Tibial nerve (tissue), 4 donors: ENCODE measurements at regions not wholly inside any gene's neighbourhood (a gene's known extent, or its start where the extent isn't known, plus 50 kb on each side); places are given as distances from the start of the nearest gene placed in this dataset.

ENCODE experiments used
- DNase-seq, 2 donors: peaks; one replicate each; pipeline ENCODE4 v3.0.0-alpha.2; 2019; ENCODE audit warnings: low spot score in 2 of 2
- H3K27ac ChIP-seq, 4 donors: fragments of 200-600 bp; sonication (generic) in 3 of 4; one replicate each; pipeline ENCODE4 v1.5.1; 2017 to 2019; ENCODE audit warnings: mild to moderate bottlenecking in 1 of 4
- H3K27me3 ChIP-seq, 2 donors: fragments of 200-600 bp; sonication (generic) in 1 of 2; one replicate each; pipeline versions ENCODE4 v1.5.1 to v1.6.0; 2017 to 2019
- H3K36me3 ChIP-seq, 3 donors: fragments of 200-600 bp; sonication (generic); one replicate each; pipeline ENCODE4 v1.5.1; 2018 to 2019
- H3K4me1 ChIP-seq, 4 donors: fragments of 200-600 bp; sonication (generic) in 3 of 4; one replicate each; pipeline ENCODE4 v1.5.1; 2017 to 2019
- H3K4me3 ChIP-seq, 4 donors: fragments of 200-600 bp; sonication (generic) in 3 of 4; one replicate each; pipeline ENCODE4 v1.5.1; 2017 to 2019; ENCODE audit warnings: mild to moderate bottlenecking in 1 of 4, moderate library complexity in 1 of 4
- H3K9me3 ChIP-seq, 4 donors: fragments of 200-600 bp; sonication (generic) in 3 of 4; one replicate each; pipeline ENCODE4 v1.5.1; 2017 to 2019
- EP300 ChIP-seq, 2 donors: sonication (generic); formaldehyde crosslinking; IDR thresholded peaks; one replicate each; pipeline ENCODE4 v1.6.1; 2017; ENCODE audit warnings: antibody characterized with exemption in 2 of 2, mild to moderate bottlenecking in 1 of 2
- POLR2A ChIP-seq, 2 donors: fragments of 450-650 bp; IDR thresholded peaks; one replicate each; pipeline ENCODE4 v1.6.1; 2017; ENCODE audit warnings: antibody characterized with exemption in 2 of 2, mild to moderate bottlenecking in 2 of 2, moderate library complexity in 2 of 2
- WGBS, 2 donors: methylation state at CpG; one replicate each; pipeline ENCODE4 v1.1.5; 2018; 5-methylcytosine and 5-hydroxymethylcytosine counted together
- TF ChIP-seq, protein P1 (sequence below), 5 experiments: fragments of 200-600 bp in 3 of 5; fragments of 450-650 bp in 2 of 5; sonication (generic) in 3 of 5; IDR thresholded peaks; one replicate each; pipeline ENCODE4 v1.5.1; 2016 to 2019; ENCODE audit warnings: antibody characterized with exemption in 5 of 5, mild to moderate bottlenecking in 3 of 5, moderate library complexity in 2 of 5

DNA sequence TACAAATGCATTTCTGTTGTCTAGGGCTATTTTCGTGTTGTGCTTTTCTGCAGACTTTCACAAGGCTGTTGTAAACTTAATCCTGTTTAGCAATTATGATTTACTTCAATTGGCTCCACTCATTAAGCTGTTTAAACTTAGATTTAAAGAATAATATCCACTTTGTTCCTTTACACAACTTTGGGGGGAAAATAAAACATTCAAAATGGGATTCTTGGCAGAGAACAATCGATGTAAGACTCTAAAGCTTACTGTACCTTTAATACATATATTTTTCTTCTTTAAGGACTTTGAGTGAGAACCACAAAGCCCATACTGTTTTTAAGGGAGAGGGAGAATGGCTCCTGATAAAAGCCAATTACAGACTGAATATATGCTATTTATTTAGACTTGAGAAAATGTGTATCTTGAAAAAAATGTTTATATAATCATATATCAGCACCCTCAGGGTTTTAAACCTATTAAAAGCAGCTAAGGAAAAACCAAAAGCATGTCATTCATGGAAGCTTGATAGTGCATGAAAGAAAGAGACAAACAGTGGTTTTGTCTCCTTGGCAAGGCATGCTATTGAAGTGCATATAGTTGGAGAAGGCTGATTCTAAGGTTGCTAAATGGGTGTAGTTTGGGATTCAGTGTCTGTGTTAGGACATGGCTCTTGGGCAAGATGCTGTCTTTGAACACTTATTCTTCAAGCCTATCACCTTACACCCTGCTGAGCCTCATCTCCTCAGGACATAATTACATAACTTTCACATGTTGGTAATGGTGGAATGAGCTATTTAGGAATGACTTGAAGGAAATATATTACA, 293.4 kb upstream of the TBC1D5 start:
- H3K36me3 ChIP-seq = no peaks in the 10 kb centered on the region
- TF ChIP-seq, protein P1, sequence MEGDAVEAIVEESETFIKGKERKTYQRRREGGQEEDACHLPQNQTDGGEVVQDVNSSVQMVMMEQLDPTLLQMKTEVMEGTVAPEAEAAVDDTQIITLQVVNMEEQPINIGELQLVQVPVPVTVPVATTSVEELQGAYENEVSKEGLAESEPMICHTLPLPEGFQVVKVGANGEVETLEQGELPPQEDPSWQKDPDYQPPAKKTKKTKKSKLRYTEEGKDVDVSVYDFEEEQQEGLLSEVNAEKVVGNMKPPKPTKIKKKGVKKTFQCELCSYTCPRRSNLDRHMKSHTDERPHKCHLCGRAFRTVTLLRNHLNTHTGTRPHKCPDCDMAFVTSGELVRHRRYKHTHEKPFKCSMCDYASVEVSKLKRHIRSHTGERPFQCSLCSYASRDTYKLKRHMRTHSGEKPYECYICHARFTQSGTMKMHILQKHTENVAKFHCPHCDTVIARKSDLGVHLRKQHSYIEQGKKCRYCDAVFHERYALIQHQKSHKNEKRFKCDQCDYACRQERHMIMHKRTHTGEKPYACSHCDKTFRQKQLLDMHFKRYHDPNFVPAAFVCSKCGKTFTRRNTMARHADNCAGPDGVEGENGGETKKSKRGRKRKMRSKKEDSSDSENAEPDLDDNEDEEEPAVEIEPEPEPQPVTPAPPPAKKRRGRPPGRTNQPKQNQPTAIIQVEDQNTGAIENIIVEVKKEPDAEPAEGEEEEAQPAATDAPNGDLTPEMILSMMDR (IDR thresholded peaks at IDR 0.05) = no peak
- no peak for TF ChIP-seq EP300 (IDR thresholded peaks at IDR 0.05)
- TF ChIP-seq POLR2A (IDR thresholded peaks at IDR 0.05) = no peak
- H3K27me3 ChIP-seq = no peaks in the 10 kb centered on the region
- no peak overlapping the region for H3K4me3 ChIP-seq
- DNase-seq = no peak
- H3K4me1 ChIP-seq = no peaks in the 10 kb centered on the region
- no peak overlapping the region for H3K27ac ChIP-seq
- 31 to 42% methylated on average over 2 of the region's 2 CpGs for WGBS, 2 donors
- no peaks in the 10 kb centered on the region for H3K9me3 ChIP-seq

DNA sequence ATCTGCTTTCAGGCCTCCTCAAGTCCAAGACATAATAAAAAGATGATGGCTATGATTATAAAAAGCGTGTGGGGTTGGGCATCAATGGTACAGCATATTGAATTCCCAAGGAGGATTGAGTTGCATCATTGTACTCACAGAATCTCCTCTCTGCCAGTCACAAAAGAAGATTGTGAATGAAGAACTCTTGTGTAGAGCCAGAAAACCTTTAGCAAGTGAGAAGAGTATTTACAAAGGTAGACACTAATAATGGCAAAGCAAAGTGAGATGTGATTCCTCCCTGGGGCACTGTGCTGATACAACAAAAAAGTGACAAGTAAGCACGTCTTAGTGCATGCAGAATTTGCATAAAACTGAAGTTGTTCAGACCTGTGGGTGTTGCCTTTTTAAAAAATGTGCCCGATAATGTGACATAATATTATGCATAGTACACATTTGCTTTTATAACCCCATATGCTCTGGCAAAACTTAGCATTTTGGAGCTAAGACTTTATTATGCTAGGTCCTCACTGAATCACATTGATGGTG, 291.2 kb upstream of the TBC1D5 start:
- no peak for DNase-seq
- 64 to 68% methylated on average over 3 of the region's 3 CpGs for WGBS, 2 donors
- H3K9me3 ChIP-seq = no peaks in the 10 kb centered on the region
- H3K27me3 ChIP-seq = no peaks in the 10 kb centered on the region
- no peaks in the 10 kb centered on the region for H3K4me1 ChIP-seq
- no peak for TF ChIP-seq EP300 (IDR thresholded peaks at IDR 0.05)
- TF ChIP-seq, protein P1 (IDR thresholded peaks at IDR 0.05) = no peak
- no peak overlapping the region for H3K4me3 ChIP-seq
- no peaks in the 10 kb centered on the region for H3K36me3 ChIP-seq
- H3K27ac ChIP-seq = no peak overlapping the region

DNA sequence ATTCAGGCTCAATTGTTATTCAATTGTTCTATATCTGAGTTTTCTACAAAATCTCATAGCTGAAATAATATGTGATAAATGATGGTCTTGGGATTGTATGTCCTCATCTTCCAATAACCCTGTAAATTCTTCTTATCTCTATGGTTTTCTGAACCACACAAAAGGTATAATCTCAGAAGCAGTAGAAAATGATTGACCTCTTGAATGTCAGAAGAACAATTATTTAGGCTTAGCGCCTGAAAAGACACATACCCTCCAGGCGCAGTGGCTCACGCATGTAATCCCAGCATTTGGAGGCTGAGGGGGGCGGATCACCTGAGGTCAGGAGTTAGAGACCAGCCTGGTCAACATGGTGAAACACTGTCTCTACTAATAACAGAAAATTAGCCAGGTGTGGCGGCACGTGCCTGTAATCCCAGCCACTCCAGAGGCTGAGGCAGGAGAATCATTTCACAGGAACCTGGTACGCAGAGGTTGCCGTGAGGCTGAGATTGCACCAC, 288.0 kb upstream of the TBC1D5 start:
- Histone ChIP-seq H3K36me3 (no peaks in the 10 kb centered on the region), H3K27ac (no peak overlapping the region), H3K4me1 (no peaks in the 10 kb centered on the region), H3K4me3 (no peak overlapping the region), H3K9me3 (no peaks in the 10 kb centered on the region), H3K27me3 (no peaks in the 10 kb centered on the region)
- WGBS, 2 donors = 92 to 93% methylated on average over 8 of the region's 8 CpGs
- TF ChIP-seq POLR2A (IDR thresholded peaks at IDR 0.05) (no peak), EP300 (IDR thresholded peaks at IDR 0.05) (no peak)
- TF ChIP-seq, protein P1 (IDR thresholded peaks at IDR 0.05) = no peak
- no peak for DNase-seq

DNA sequence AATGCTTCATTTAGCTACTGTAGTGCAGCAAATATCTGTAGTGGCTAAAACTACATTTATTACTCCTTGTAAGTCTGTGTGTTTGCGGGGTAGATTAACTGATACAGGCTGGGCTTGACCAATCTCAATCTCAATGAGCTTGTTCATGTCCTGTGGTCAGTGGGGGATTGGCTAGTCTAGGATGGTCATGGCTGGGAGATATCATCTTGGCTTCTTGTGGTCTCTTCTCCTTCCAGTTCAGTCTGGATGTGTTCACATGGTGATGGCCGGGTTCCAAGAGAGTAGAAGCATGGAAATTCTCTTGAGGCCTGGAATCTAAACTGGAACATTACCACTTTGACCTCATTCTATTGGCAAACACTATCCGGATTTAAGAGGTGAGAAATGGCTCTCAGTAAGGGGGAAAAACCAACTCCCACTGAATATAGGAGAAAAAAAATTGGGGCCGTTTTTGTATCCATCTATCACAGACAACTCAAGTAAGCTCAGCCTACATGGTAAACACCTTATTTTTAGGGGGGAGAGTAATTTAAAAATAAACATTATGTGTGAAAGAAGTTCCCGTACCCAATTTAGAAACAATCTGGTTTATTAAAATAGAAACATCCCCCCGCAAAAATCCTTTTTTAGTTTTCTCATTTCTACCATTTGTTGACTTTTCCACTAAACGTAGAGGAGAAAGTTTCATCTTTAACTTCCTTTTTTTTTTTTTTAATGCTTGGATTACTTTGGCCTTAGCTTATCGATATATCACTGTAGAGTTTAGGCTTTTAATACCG, 284.9 kb upstream of the TBC1D5 start:
- Histone ChIP-seq H3K27me3 (no peaks in the 10 kb centered on the region), H3K27ac (no peak overlapping the region), H3K36me3 (no peaks in the 10 kb centered on the region), H3K4me3 (no peak overlapping the region), H3K4me1 (no peaks in the 10 kb centered on the region), H3K9me3 (no peaks in the 10 kb centered on the region)
- WGBS, 2 donors = 61 to 75% methylated on average over 9 of the region's 9 CpGs
- no peak for DNase-seq
- TF ChIP-seq EP300 (IDR thresholded peaks at IDR 0.05) = no peak
- no peak for TF ChIP-seq POLR2A (IDR thresholded peaks at IDR 0.05)
- TF ChIP-seq, protein P1 (IDR thresholded peaks at IDR 0.05) = no peak

DNA sequence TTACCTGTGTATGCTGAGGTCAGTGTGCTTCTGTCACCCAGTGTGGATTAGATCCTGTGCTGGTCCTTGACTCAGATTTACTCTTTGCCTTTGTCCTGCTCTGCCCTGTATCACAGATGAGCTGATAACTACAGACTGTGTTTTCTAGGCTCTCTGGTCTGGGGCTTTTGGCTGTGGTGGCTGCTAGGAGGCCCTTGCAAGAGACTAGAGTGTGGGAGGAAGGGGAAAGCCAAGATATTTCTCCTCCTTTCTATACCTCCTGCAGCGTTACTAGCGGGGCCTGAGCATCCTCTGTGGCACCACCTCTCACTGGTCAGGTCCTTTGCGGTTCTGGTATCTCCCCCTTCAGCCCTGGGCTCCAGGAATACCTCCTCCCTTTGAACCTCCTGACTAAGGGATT, 282.3 kb upstream of the TBC1D5 start:
- no peaks in the 10 kb centered on the region for H3K4me1 ChIP-seq
- no peaks in the 10 kb centered on the region for H3K9me3 ChIP-seq
- H3K27me3 ChIP-seq = no peaks in the 10 kb centered on the region
- no peak for DNase-seq
- no peak for TF ChIP-seq POLR2A (IDR thresholded peaks at IDR 0.05)
- TF ChIP-seq EP300 (IDR thresholded peaks at IDR 0.05) = no peak
- TF ChIP-seq, protein P1 (IDR thresholded peaks at IDR 0.05) = no peak
- no peak overlapping the region for H3K4me3 ChIP-seq
- H3K27ac ChIP-seq = no peak overlapping the region
- WGBS, 2 donors = 89 to 95% methylated on average over 3 of the region's 3 CpGs
- no peaks in the 10 kb centered on the region for H3K36me3 ChIP-seq
